ENCODE measurements at regions not wholly inside any gene's neighbourhood (a gene's known extent, or its start where the extent isn't known, plus 50 kb on each side); places are given as distances from the start of the nearest gene placed in this dataset.

GRCh38 chr16:50457979-50458491 is 89.2 kb upstream of the BRD7 start:
- in situ Hi-C loops (cut with MboI) = no loop called here
- TF ChIP-seq YY1 (IDR thresholded peaks at IDR 0.05; ENCODE audit: low read depth, low read length) (0 out of 2 replicates have a peak, but pooled peaks have one; percentile 25), SRF (IDR thresholded peaks at IDR 0.05; ENCODE audit: low read depth in 2 of 2, low read length in 2 of 2) (peak; percentile 10 to 74; a peak in 2 of 4 replicates), RFX5 (IDR thresholded peaks at IDR 0.05; ENCODE audit: low read depth, low read length) (no peak)
- H3K9ac ChIP-seq (ENCODE audit: control insufficient read depth, insufficient read depth, low read length) = no peak overlapping the region
- intact Hi-C loops (cut with micrococcal nuclease; ENCODE audit: unreplicated experiment) = no loop called here
- ATAC-seq (no peak), DNase-seq (ENCODE audit: low read depth, low spot score) (no peak), FAIRE-seq (no peak)
- no peaks in the 10 kb centered on the region for H3K27me3 ChIP-seq (replicated peaks in 1 of 2; ENCODE audit: control insufficient read depth in 2 of 2, insufficient read depth in 2 of 2, low read length in 1 of 2)
- peaks cover 24% of the 10 kb centered on the region for H3K4me1 ChIP-seq (ENCODE audit: control insufficient read depth, insufficient read depth, low read length)
- POLR2A ChIA-PET = no interaction called here
- CTCF ChIA-PET = no interaction called here
- no peak overlapping the region for H3K4me2 ChIP-seq (ENCODE audit: control insufficient read depth, insufficient read depth)
- SMC1A ChIA-PET (ENCODE audit: uncharacterized antibody, unreplicated experiment) = no interaction called here
- H4K20me1 ChIP-seq (ENCODE audit: control insufficient read depth, insufficient read depth) = no peaks in the 10 kb centered on the region
- H3K79me2 ChIP-seq (ENCODE audit: control insufficient read depth, insufficient read depth, low read length) = no peaks in the 10 kb centered on the region
- no peak overlapping the region for H2AFZ ChIP-seq (ENCODE audit: control insufficient read depth, low read depth, low read length)
- no TSS peak for BruUV-seq (replicated peaks)
- WGBS (ENCODE audit: insufficient coverage, insufficient replicate concordance, low lambda C conversion rate, missing lambda C conversion rate) = 71% methylated on average over 5 of the region's 5 CpGs
- H3K4me3 ChIP-seq = no peak overlapping the region
- RAD21 ChIA-PET (ENCODE audit: unreplicated experiment) = no interaction called here
- H3K36me3 ChIP-seq (ENCODE audit: control insufficient read depth in 2 of 2, insufficient read depth in 2 of 2, low read length in 1 of 2) = no peaks in the 10 kb centered on the region
- no peaks in the 10 kb centered on the region for H3K9me3 ChIP-seq (replicated peaks; ENCODE audit: control insufficient read depth, insufficient read depth, low read length)
- H3K27ac ChIP-seq (ENCODE audit: control insufficient read depth, insufficient read depth) = no peak overlapping the region

- Histone ChIP-seq H3K79me2 (ENCODE audit: control insufficient read depth, insufficient read depth, low read length) (no peaks in the 10 kb centered on the region), H3K36me3 (ENCODE audit: control insufficient read depth in 2 of 2, insufficient read depth in 2 of 2, low read length in 1 of 2) (no peaks in the 10 kb centered on the region), H2AFZ (ENCODE audit: control insufficient read depth, low read depth, low read length) (no peak overlapping the region; the same call in 1 of the 2 replicates), H4K20me1 (ENCODE audit: control insufficient read depth, insufficient read depth) (no peaks in the 10 kb centered on the region), H3K27me3 (replicated peaks in 1 of 2; ENCODE audit: control insufficient read depth in 2 of 2, insufficient read depth in 2 of 2, low read length in 1 of 2) (no peaks in the 10 kb centered on the region), H3K27ac (ENCODE audit: control insufficient read depth, insufficient read depth) (no peak overlapping the region), H3K9ac (ENCODE audit: control insufficient read depth, insufficient read depth, low read length) (no peak overlapping the region), H3K4me3 (no peak overlapping the region), H3K4me1 (ENCODE audit: control insufficient read depth, insufficient read depth, low read length) (peaks cover 18% of the 10 kb centered on the region), H3K4me2 (ENCODE audit: control insufficient read depth, insufficient read depth) (no peak overlapping the region), H3K9me3 (replicated peaks; ENCODE audit: control insufficient read depth, insufficient read depth, low read length) (no peaks in the 10 kb centered on the region)
- no peak for ATAC-seq
- no peak for DNase-seq (ENCODE audit: low read depth, low spot score)
- 21% methylated on average over 4 of the region's 4 CpGs for WGBS (ENCODE audit: insufficient coverage, insufficient replicate concordance, low lambda C conversion rate, missing lambda C conversion rate)
- CTCF ChIA-PET = no interaction called here
- RAD21 ChIA-PET (ENCODE audit: unreplicated experiment) = no interaction called here
- no TSS peak for BruUV-seq (replicated peaks)
- no peak for FAIRE-seq
- TF ChIP-seq RUNX3 (IDR thresholded peaks at IDR 0.05; ENCODE audit: low read length) (peak; percentile 13; the same call in 1 of the 2 replicates), PAX8 (IDR thresholded peaks at IDR 0.05) (no peak)
- SMC1A ChIA-PET (ENCODE audit: uncharacterized antibody, unreplicated experiment) = no interaction called here
- POLR2A ChIA-PET = no interaction called here
- intact Hi-C loops (cut with micrococcal nuclease; ENCODE audit: unreplicated experiment) = no loop called here
- in situ Hi-C loops (cut with MboI) = no loop called here
Measured at GRCh38 chr16:50457423-50457822, 88.6 kb upstream of the BRD7 start.
